Posterior vena cava (tissue), 2 donors: ENCODE measurements at regions not wholly inside any gene's neighbourhood (a gene's known extent, or its start where the extent isn't known, plus 50 kb on each side); places are given as distances from the start of the nearest gene placed in this dataset.
"Not testable (repeated sequence)": the region's sequence is repeated elsewhere in the genome, so short reads cannot be mapped to it uniquely, and the experiment has no call there.

Experiments
- DNase-seq: peaks from one replicate; pipeline ENCODE4 v3.0.0-alpha.2; 2020; ENCODE audit warnings: low spot score
- intact Hi-C, 2 donors: fragments of 100-400 bp; cut with DNase I; formaldehyde crosslinking; loops; one replicate each; pipeline versions ENCODE4 v1.14.1 to v1.14.2; 2022 to 2023
- donor health status: DM: yes; HTN: yes; CAD: no.
- donor health status: DM: yes; HTN: yes; CAD: no.

- DNase-seq, result peak; percentile 38
Measured at GRCh38 chr9:126053913-126054312, 272.7 kb upstream of the MVB12B start.

GRCh38 chr9:126055381-126055985, 271.1 kb upstream of the MVB12B start:
- intact Hi-C loops, result loop anchor here in 1 of 2 donors (10.0 kb wide), 1 partner anchor 699 kb away; no protein-coding TSS in a partner anchor

More at GRCh38 chr9:126053913-126054312, 272.7 kb upstream of the MVB12B start:
- intact Hi-C loops, result loop anchor here in 1 of 2 donors (5.0 to 10.0 kb wide), 2 partner anchors 701 to 928 kb away; no protein-coding TSS in a partner anchor

GRCh38 chr9:126056312-126057021, 270.2 kb upstream of the MVB12B start:
- DNase-seq, result peak; percentile 34

More at GRCh38 chr9:126055381-126055985, 271.1 kb upstream of the MVB12B start:
- peak; percentile 26 for DNase-seq

GRCh38 chr9:126057121-126057825, 269.4 kb upstream of the MVB12B start:
- intact Hi-C loops, result loop anchor here in 1 of 2 donors (10.0 kb wide), 1 partner anchor 698 kb away; no protein-coding TSS in a partner anchor
- DNase-seq, result peak; percentile 66

More at GRCh38 chr9:126056312-126057021, 270.2 kb upstream of the MVB12B start:
- intact Hi-C loops, result loop anchor here in 1 of 2 donors (10.0 kb wide), 1 partner anchor 698 kb away; no protein-coding TSS in a partner anchor

GRCh38 chr9:126058011-126058531, 268.6 kb upstream of the MVB12B start:
- intact Hi-C loops, result loop anchor here in 1 of 2 donors (10.0 kb wide), 1 partner anchor 697 kb away; no protein-coding TSS in a partner anchor
- no peak for DNase-seq

- DNase-seq, result peak; percentile 43
- intact Hi-C loops, result loop anchor here in 1 of 2 donors (10.0 kb wide), 1 partner anchor 696 kb away; no protein-coding TSS in a partner anchor
Measured at GRCh38 chr9:126058591-126058990, 268.0 kb upstream of the MVB12B start.

- peak; percentile 49 for DNase-seq
- intact Hi-C loops, result no loop called here
Measured at GRCh38 chr9:126061575-126061974, 265.1 kb upstream of the MVB12B start.

GRCh38 chr9:126062158-126062886, 264.3 kb upstream of the MVB12B start:
- intact Hi-C loops, result no loop called here
- DNase-seq, result no peak

GRCh38 chr9:126063326-126063725, 263.3 kb upstream of the MVB12B start:
- intact Hi-C loops, result no loop called here
- DNase-seq, result no peak

- intact Hi-C loops, result no loop called here
- peak; percentile 61 for DNase-seq
Measured at GRCh38 chr9:126066131-126066530, 260.5 kb upstream of the MVB12B start.

GRCh38 chr9:126067031-126067734, 259.4 kb upstream of the MVB12B start:
- DNase-seq, result peak; percentile 62

GRCh38 chr9:126068534-126069230, 257.9 kb upstream of the MVB12B start:
- no peak for DNase-seq
- intact Hi-C loops, result no loop called here

More at GRCh38 chr9:126067031-126067734, 259.4 kb upstream of the MVB12B start:
- intact Hi-C loops, result no loop called here

- DNase-seq, result no peak
- intact Hi-C loops, result no loop called here
Measured at GRCh38 chr9:126069400-126069955, 257.2 kb upstream of the MVB12B start.

- DNase-seq, result no peak
- intact Hi-C loops, result no loop called here
Measured at GRCh38 chr9:126070058-126070655, 256.5 kb upstream of the MVB12B start.

- intact Hi-C loops, result no loop called here
- DNase-seq, result no peak
Measured at GRCh38 chr9:126071076-126071750, 255.4 kb upstream of the MVB12B start.

- intact Hi-C loops, DNase-seq: not testable (repeated sequence)
Measured at GRCh38 chr9:126077656-126078055, 249.0 kb upstream of the MVB12B start.
